Endodermal cell (in vitro differentiated cells): ENCODE measurements at regions not wholly inside any gene's neighbourhood (a gene's known extent, or its start where the extent isn't known, plus 50 kb on each side); places are given as distances from the start of the nearest gene placed in this dataset.

Source experiments
- DNase-seq: peaks from one replicate; pipeline ENCODE4 v3.0.0-alpha.2; 2017
- H3K27ac ChIP-seq: 2 replicates; pipeline ENCODE4 v1.5.1; 2013; ENCODE audit warnings: mild to moderate bottlenecking, low read depth, low read length, moderate library complexity
- H3K27me3 ChIP-seq: 2 replicates; pipeline ENCODE4 v1.6.1; 2013; ENCODE audit warnings: mild to moderate bottlenecking, low read length, moderate library complexity; ENCODE audit not compliant: insufficient read depth, control insufficient read depth, poor library complexity, severe bottlenecking
- H3K36me3 ChIP-seq: 2 replicates; pipeline ENCODE4 v1.7.0; 2013; ENCODE audit warnings: mild to moderate bottlenecking, low read length, moderate library complexity; ENCODE audit not compliant: control insufficient read depth, insufficient read depth
- H3K4me1 ChIP-seq: one replicate; pipeline ENCODE4 v1.7.0; 2013; ENCODE audit warnings: low read length; ENCODE audit not compliant: control insufficient read depth, insufficient read depth
- H3K4me3 ChIP-seq: 2 replicates; pipeline ENCODE4 v1.5.1; 2013; ENCODE audit warnings: mild to moderate bottlenecking, low read length, moderate library complexity
- H3K9ac ChIP-seq: 2 replicates; pipeline ENCODE4 v1.6.1; 2013; ENCODE audit warnings: mild to moderate bottlenecking, low read length, moderate library complexity; ENCODE audit not compliant: poor library complexity, severe bottlenecking; ENCODE audit errors: extremely low read depth
- H3K9me3 ChIP-seq: 2 replicates; pipeline ENCODE4 v1.6.1; 2013; ENCODE audit warnings: mild to moderate bottlenecking, low read length, moderate library complexity; ENCODE audit not compliant: control insufficient read depth
- H3K27ac Mint-ChIP-seq: 2 replicates; pipeline ENCODE4 v1.8.0; 2020; ENCODE audit warnings: mixed read lengths
- H3K27me3 Mint-ChIP-seq: 2 replicates; pipeline ENCODE4 v1.8.0; 2021; ENCODE audit warnings: mild to moderate bottlenecking, mixed read lengths; ENCODE audit not compliant: insufficient read depth
- H3K36me3 Mint-ChIP-seq: 2 replicates; pipeline ENCODE4 v1.8.0; 2020; ENCODE audit warnings: low read depth, mixed read lengths
- H3K4me1 Mint-ChIP-seq: 2 replicates; pipeline ENCODE4 v1.8.0; 2020; ENCODE audit warnings: mixed read lengths
- H3K4me3 Mint-ChIP-seq: 2 replicates; pipeline ENCODE4 v1.8.0; 2020; ENCODE audit warnings: mild to moderate bottlenecking, moderate library complexity, mixed read lengths
- H3K9me3 Mint-ChIP-seq: 2 replicates; pipeline ENCODE4 v1.8.0; 2020; ENCODE audit warnings: mild to moderate bottlenecking, mixed read lengths
- WGBS, 2 experiments: methylation state at CpG; one replicate each; pipeline versions ENCODE4 v1.1.5 to v1.1.7; 2013; ENCODE audit warnings: missing lambda C conversion rate in 2 of 2, mixed read lengths in 1 of 2; ENCODE audit not compliant: insufficient coverage in 1 of 2, insufficient read length in 1 of 2; 5-methylcytosine and 5-hydroxymethylcytosine counted together
- TF ChIP-seq, protein P1 (sequence below): fragments of 200-600 bp; sonication (generic); conservative IDR thresholded peaks from 2 replicates; pipeline ENCODE4 v1.5.0; 2021; ENCODE audit warnings: antibody characterized with exemption, mild to moderate bottlenecking

DNA sequence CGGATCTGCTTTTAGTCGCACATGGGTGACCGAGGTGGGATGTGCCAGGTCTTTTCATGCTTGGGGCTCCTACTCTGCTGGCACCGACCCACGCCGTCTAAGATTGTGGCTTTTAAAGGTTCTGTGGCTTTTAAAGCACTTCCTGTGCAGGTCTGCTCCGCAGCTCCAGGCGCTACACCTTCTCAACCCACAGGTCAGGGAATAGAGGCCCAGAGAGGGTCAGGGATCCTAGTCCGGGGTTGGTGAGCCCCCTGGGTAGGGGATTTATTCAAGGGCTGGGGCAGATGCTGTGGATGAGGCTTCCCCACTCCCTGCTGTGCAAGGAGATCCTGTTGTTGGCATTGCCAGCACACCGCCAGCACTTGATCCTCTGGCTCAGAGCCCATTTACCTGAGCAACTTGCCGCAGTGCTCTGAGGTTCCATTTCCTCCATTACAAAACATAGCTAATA is 212.8 kb upstream of the RAB4A start:
- Mint-ChIP-seq H3K4me1 (peaks cover 30% of the 10 kb centered on the region), H3K27me3 (peaks cover 4% of the 10 kb centered on the region), H3K9me3 (no peaks in the 10 kb centered on the region), H3K36me3 (no peaks in the 10 kb centered on the region), H3K27ac (no peak overlapping the region), H3K4me3 (no peak overlapping the region)
- Histone ChIP-seq H3K4me1 (no peaks in the 10 kb centered on the region), H3K4me3 (no peak overlapping the region), H3K9ac (no peak overlapping the region), H3K27ac (no peak overlapping the region), H3K27me3 (no peaks in the 10 kb centered on the region), H3K36me3 (no peaks in the 10 kb centered on the region), H3K9me3 (no peaks in the 10 kb centered on the region)
- TF ChIP-seq, protein P1, sequence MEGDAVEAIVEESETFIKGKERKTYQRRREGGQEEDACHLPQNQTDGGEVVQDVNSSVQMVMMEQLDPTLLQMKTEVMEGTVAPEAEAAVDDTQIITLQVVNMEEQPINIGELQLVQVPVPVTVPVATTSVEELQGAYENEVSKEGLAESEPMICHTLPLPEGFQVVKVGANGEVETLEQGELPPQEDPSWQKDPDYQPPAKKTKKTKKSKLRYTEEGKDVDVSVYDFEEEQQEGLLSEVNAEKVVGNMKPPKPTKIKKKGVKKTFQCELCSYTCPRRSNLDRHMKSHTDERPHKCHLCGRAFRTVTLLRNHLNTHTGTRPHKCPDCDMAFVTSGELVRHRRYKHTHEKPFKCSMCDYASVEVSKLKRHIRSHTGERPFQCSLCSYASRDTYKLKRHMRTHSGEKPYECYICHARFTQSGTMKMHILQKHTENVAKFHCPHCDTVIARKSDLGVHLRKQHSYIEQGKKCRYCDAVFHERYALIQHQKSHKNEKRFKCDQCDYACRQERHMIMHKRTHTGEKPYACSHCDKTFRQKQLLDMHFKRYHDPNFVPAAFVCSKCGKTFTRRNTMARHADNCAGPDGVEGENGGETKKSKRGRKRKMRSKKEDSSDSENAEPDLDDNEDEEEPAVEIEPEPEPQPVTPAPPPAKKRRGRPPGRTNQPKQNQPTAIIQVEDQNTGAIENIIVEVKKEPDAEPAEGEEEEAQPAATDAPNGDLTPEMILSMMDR = no peak
- DNase-seq = no peak
- WGBS, 2 experiments = 91 to 94% methylated on average over 10 to 11 of the region's 11 CpGs

DNA sequence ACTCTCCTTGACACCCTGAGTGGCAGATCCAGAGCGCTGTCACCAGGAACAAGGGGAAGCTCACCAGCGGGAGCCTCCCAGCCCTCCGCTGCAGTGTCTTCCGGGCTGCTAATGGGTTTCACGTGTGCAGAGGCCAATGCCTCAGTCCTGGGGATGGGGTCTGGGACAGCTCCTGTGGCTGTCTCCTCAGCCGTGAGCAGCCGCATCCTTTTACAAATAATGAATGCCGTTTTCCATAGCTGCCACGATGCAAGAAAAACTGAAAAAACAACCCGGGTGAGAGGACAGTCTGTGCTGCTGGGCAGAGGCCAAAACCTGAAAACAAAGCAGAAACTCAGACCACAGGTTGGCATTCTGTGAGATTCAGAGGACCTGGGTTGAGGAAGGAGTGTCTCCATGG is 212.2 kb upstream of the RAB4A start:
- Mint-ChIP-seq H3K4me1 (peaks cover 30% of the 10 kb centered on the region), H3K27me3 (peaks cover 4% of the 10 kb centered on the region), H3K36me3 (no peaks in the 10 kb centered on the region), H3K4me3 (no peak overlapping the region), H3K9me3 (no peaks in the 10 kb centered on the region), H3K27ac (no peak overlapping the region)
- Histone ChIP-seq H3K27me3 (no peaks in the 10 kb centered on the region), H3K27ac (no peak overlapping the region), H3K4me3 (no peak overlapping the region), H3K9ac (no peak overlapping the region), H3K9me3 (no peaks in the 10 kb centered on the region), H3K36me3 (no peaks in the 10 kb centered on the region), H3K4me1 (no peaks in the 10 kb centered on the region)
- WGBS, 2 experiments = 88 to 90% methylated on average over 9 to 10 of the region's 10 CpGs
- TF ChIP-seq, protein P1 = no peak
- DNase-seq = no peak

DNA sequence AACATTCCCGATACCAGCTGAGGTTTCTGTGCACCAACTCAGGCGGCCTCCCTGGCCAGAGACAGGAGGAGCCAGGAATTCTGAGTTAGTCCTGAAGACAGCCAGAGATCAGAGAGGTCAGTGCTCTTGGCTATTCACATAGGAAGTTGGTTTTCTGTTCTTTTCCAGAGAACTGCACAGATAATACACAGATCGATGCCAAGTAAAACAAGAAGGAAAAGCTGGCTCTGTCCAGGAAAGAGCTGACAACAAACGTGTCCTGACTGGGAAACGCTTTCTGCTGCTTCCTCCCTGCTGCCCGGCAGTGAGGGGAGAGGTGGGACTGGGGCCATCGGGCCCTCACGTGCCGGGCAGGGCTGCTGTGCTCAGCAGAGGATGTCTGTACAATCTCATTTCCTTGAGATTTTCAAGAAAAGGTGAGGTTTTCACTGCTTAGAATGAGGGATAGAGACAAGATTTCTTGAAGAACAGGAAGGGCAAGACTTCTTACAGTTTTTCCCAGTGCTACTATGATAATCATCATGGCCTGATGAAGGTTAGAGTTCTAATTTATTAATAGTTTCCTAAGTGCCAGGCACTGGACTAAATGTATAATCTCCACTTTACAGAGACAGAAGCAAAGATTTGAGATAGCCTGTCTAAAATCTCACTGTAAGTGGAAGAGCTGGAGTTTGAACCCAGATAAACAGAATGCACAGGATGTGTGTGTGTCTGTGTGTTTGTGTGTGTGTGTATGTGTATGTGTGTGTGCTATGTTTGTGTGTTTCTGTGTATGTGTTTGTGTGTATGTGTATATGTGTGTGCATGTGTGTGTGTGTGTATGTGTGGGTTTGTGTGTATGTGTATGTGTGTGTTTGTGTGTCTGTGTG is 211.0 kb upstream of the RAB4A start:
- H3K4me1 Mint-ChIP-seq = peaks cover 39% of the 10 kb centered on the region

More for the DNA sequence above, 211.0 kb upstream of the RAB4A start:
- no peak overlapping the region for H3K27ac ChIP-seq
- no peak overlapping the region for H3K9ac ChIP-seq
- Mint-ChIP-seq H3K36me3 (no peaks in the 10 kb centered on the region), H3K27me3 (peaks cover 4% of the 10 kb centered on the region), H3K9me3 (no peaks in the 10 kb centered on the region), H3K4me3 (no peak overlapping the region), H3K27ac (peak overlapping the region; percentile 28)
- TF ChIP-seq, protein P1 = no peak
- 91% methylated on average over 7 to 9 of the region's 9 CpGs for WGBS, 2 experiments
- no peaks in the 10 kb centered on the region for H3K36me3 ChIP-seq
- H3K4me3 ChIP-seq = no peak overlapping the region
- H3K9me3 ChIP-seq = no peaks in the 10 kb centered on the region
- no peaks in the 10 kb centered on the region for H3K4me1 ChIP-seq
- no peak for DNase-seq
- H3K27me3 ChIP-seq = no peaks in the 10 kb centered on the region
